Astrocyte of the cerebellum (primary cell): ENCODE measurements at regions not wholly inside any gene's neighbourhood (a gene's known extent, or its start where the extent isn't known, plus 50 kb on each side); places are given as distances from the start of the nearest gene placed in this dataset.

Experiments
- DNase-seq: peaks from one replicate; pipeline ENCODE4 v3.0.0-alpha.2; 2011; ENCODE audit warnings: low read depth
- H3K4me3 ChIP-seq: 2 replicates; pipeline ENCODE4 v1.5.1; 2011; ENCODE audit warnings: mild to moderate bottlenecking, low read depth, low read length, moderate library complexity
- in situ Hi-C: cut with HindIII; loops from 2 replicates; pipeline ENCODE4 v1.10.0; 2017; ENCODE audit warnings: low sequenced_read_pairs
- TF ChIP-seq, protein P1 (sequence below): IDR thresholded peaks from 2 replicates; pipeline ENCODE4 v1.5.1; 2012; ENCODE audit warnings: low read length, low read depth, moderate library complexity, mild to moderate bottlenecking; ENCODE audit errors: missing control alignments

DNA sequence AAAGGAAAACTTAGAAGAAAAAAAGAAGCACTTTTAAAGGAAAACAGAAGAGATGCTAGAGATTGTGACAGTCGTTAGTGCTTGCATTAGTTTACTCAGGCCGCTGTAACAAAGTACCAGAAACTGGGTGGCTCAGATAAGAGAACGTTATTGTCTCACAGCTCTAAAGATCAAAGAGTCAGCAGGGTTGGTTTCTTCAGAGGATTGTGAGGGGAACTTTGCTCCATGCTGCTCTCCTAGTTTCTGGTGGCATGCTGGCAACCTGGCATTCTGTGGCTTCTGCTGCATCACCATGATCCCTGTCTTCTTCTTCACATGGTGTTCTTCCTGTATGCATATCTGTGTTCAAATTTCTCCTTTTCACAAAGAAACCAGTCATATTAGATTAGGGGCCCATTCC lies 119.4 kb upstream of the PLEKHA5 start:
- in situ Hi-C loops = no loop called here
- TF ChIP-seq, protein P1, sequence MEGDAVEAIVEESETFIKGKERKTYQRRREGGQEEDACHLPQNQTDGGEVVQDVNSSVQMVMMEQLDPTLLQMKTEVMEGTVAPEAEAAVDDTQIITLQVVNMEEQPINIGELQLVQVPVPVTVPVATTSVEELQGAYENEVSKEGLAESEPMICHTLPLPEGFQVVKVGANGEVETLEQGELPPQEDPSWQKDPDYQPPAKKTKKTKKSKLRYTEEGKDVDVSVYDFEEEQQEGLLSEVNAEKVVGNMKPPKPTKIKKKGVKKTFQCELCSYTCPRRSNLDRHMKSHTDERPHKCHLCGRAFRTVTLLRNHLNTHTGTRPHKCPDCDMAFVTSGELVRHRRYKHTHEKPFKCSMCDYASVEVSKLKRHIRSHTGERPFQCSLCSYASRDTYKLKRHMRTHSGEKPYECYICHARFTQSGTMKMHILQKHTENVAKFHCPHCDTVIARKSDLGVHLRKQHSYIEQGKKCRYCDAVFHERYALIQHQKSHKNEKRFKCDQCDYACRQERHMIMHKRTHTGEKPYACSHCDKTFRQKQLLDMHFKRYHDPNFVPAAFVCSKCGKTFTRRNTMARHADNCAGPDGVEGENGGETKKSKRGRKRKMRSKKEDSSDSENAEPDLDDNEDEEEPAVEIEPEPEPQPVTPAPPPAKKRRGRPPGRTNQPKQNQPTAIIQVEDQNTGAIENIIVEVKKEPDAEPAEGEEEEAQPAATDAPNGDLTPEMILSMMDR = no peak
- H3K4me3 ChIP-seq = no peak overlapping the region
- no peak for DNase-seq

DNA sequence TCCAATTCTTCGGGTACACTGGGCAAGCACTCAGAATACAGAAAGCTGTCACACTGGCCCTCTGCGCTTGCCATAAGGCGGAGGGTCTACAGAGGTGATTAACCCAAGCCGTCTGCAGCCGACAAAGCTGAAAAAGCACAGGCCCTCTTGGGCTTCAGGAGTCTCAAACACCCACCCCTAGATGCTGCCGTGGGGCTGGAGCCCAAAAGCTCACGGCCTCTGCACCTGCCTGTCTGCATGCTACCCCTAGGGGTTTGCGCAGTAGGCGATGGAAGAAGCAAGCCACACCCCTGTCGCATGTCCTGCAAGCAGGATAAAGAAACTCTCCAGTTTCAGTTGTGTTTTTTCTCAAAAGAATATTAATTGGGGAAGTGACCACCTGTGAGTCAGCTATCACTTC lies 118.8 kb upstream of the PLEKHA5 start:
- DNase-seq = no peak
- in situ Hi-C loops = no loop called here
- no peak overlapping the region for H3K4me3 ChIP-seq
- TF ChIP-seq, protein P1 = no peak

DNA sequence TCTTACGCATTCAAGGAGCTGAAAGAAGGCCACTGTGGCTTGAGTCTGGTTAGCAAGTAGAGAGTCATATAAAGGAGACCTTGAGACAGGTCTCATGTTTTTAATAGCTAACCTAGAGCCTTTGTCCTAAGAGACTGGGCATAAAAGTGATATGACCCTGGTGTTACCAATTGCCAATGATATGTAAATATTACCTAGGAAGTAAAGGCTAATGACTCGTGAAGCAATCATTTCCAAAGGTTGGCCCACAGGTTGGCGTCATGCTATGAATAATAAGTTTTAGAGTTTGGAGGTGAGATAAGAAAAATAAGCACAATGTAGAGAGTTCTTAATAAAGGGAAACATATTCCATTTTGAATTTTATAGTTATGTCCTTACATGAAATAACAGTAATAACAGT lies 116.6 kb upstream of the PLEKHA5 start:
- H3K4me3 ChIP-seq = no peak overlapping the region
- TF ChIP-seq, protein P1 = no peak
- in situ Hi-C loops = no loop called here
- DNase-seq = no peak

DNA sequence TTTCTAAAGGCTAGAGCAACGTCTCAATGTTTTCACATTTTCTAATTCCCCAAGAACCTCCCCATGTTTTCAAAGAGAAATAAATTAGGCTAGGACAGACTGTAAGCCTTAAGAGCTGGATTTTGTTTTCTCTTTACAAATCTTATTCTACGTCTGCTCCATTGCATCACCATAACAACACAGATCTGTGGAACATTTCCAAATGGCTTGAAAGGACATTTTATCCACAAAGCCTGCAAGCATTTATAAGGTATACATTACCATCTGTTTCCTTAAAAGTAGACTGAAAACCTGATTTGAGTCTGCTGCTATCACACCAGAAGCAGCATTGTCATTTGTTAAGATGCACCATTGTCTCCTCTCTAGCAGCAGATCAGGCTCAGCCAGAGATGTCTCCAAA lies 115.3 kb upstream of the PLEKHA5 start:
- H3K4me3 ChIP-seq = no peak overlapping the region
- no peak for DNase-seq
- in situ Hi-C loops = no loop called here
- TF ChIP-seq, protein P1 = no peak

DNA sequence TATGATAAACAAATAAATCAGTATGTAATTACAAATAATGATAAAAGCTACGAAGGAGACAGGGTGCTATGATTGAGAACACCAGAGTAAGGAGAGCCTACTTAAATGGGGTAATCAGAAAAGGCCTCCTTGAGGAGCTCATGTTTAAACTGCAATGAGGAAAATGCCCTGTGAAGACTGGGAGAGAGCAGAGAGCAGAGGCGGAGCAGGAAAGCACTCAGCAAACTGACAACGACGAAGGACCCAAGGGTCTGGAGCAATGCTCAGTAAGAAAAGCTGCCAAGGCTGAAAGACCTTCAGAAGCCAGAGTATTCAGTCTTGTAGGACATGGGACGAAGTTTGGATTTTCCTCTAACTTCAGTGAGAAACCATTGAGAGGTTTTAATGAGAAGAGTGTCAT lies 114.2 kb upstream of the PLEKHA5 start:
- no peak overlapping the region for H3K4me3 ChIP-seq
- DNase-seq = no peak
- TF ChIP-seq, protein P1 = no peak
- in situ Hi-C loops = no loop called here

DNA sequence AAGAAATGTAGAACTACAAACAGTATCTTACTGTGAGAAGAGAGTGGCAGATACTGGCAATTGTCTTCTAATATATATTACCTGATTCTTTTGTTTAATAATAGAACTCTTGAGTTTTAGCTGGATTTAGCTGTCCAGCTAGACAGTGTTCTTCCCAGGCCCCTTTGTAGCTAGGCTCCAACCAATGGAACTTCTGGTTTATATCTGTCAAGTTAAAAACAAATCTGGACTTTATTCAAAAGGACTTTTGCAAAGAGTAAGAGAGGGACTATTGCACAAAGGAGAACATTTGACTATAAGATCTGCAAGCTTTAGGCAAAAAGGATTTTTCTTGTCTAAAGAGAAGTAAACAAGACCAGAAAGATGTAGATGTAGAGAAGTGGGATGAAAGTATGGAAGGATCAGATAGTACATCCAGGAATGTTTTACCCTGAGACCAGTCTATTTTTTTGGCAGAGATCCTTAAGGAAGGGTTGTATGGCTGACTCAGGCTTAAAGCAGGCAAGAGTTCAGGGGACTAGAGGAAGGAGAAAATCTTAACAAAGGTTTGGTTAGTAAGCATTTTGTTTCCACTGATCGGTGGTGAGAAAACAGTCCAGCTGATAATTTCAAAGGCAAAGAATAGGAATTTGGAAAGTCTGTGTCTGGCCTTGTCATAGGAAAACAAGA lies 111.1 kb upstream of the PLEKHA5 start:
- in situ Hi-C loops = no loop called here
- DNase-seq = peak; percentile 84
- no peak overlapping the region for H3K4me3 ChIP-seq
- TF ChIP-seq, protein P1 = no peak
